WTC11 (cell line): ENCODE measurements at regions not wholly inside any gene's neighbourhood (a gene's known extent, or its start where the extent isn't known, plus 50 kb on each side); places are given as distances from the start of the nearest gene placed in this dataset.

Source experiments
- ATAC-seq: fragments of 200-7000 bp; cut with Tn5 transposase; 2 replicates; pipeline ENCODE4 v1.10.0; 2021; ENCODE audit warnings: mild to moderate bottlenecking, moderate library complexity
- CTCF ChIA-PET: fragments of 300-600 bp; sonication (Branson Sonifier 250); formaldehyde crosslinking; loops from one replicate; lab custom pipeline; 2021; ENCODE audit warnings: antibody characterized with exemption; lab: Charles Lee
- POLR2A ChIA-PET: fragments of 350-600 bp; sonication (Branson Sonifier 250); formaldehyde crosslinking; loops from one replicate; lab custom pipeline; 2021; ENCODE audit warnings: antibody characterized with exemption; lab: Charles Lee
- DNase-seq: peaks from one replicate; pipeline ENCODE4 v3.0.0; 2021; ENCODE audit warnings: low spot score
- H3K27ac Mint-ChIP-seq: 2 replicates; pipeline ENCODE4 v1.8.0; 2021; ENCODE audit warnings: mixed read lengths
- H3K27me3 Mint-ChIP-seq: 2 replicates; pipeline ENCODE4 v1.8.0; 2021; ENCODE audit warnings: low read depth, mild to moderate bottlenecking, moderate library complexity, mixed read lengths
- H3K36me3 Mint-ChIP-seq: 2 replicates; pipeline ENCODE4 v1.8.0; 2021; ENCODE audit warnings: mixed read lengths
- H3K4me1 Mint-ChIP-seq: 2 replicates; pipeline ENCODE4 v1.8.0; 2022; ENCODE audit warnings: mixed read lengths
- H3K4me3 Mint-ChIP-seq: 2 replicates; pipeline ENCODE4 v1.8.0; 2021; ENCODE audit warnings: mild to moderate bottlenecking, moderate library complexity, mixed read lengths
- H3K9me3 Mint-ChIP-seq: 2 replicates; pipeline ENCODE4 v1.8.0; 2021; ENCODE audit warnings: mixed read lengths
- AFF4 ChIP-seq: sonication (generic); formaldehyde crosslinking; IDR thresholded peaks from 2 replicates; pipeline ENCODE4 v1.8.1; 2023; ENCODE audit warnings: mild to moderate bottlenecking, missing genetic modification reagents, borderline replicate concordance
- AR ChIP-seq: fragments of 250-450 bp; sonication (Bioruptor Pico); IDR thresholded peaks from 2 replicates; pipeline ENCODE4 v1.9.0; 2021; ENCODE audit warnings: mild to moderate bottlenecking
- ATF3 ChIP-seq: sonication (generic); formaldehyde crosslinking; conservative IDR thresholded peaks from 2 replicates; pipeline ENCODE4 v1.8.1; 2022; ENCODE audit warnings: mild to moderate bottlenecking, missing genetic modification reagents
- CBFB ChIP-seq: sonication (generic); formaldehyde crosslinking; IDR thresholded peaks from 2 replicates; pipeline ENCODE4 v1.8.1; 2022; ENCODE audit warnings: mild to moderate bottlenecking, low read depth, missing genetic modification reagents
- CREB1 ChIP-seq: sonication (generic); formaldehyde crosslinking; IDR thresholded peaks from 2 replicates; pipeline ENCODE4 v1.8.0; 2023; ENCODE audit warnings: mild to moderate bottlenecking, missing genetic modification reagents
- CREM ChIP-seq: sonication (generic); formaldehyde crosslinking; IDR thresholded peaks from 2 replicates; pipeline ENCODE4 v1.8.1; 2022; ENCODE audit warnings: mild to moderate bottlenecking, missing genetic modification reagents, moderate library complexity
- ETV6 ChIP-seq: sonication (generic); formaldehyde crosslinking; IDR thresholded peaks from 2 replicates; pipeline ENCODE4 v1.8.1; 2022; ENCODE audit warnings: mild to moderate bottlenecking, missing genetic modification reagents
- JUN ChIP-seq: sonication (generic); formaldehyde crosslinking; IDR thresholded peaks from 2 replicates; pipeline ENCODE4 v1.8.0; 2023; ENCODE audit warnings: mild to moderate bottlenecking, missing genetic modification reagents
- KAT7 ChIP-seq: sonication (generic); formaldehyde crosslinking; IDR thresholded peaks from 2 replicates; pipeline ENCODE4 v1.8.1; 2023; ENCODE audit warnings: missing genetic modification reagents, mild to moderate bottlenecking, borderline replicate concordance
- MAX ChIP-seq: sonication (generic); formaldehyde crosslinking; IDR thresholded peaks from 2 replicates; pipeline ENCODE4 v1.8.0; 2022; ENCODE audit warnings: mild to moderate bottlenecking, missing genetic modification reagents
- MLX ChIP-seq: sonication (generic); formaldehyde crosslinking; IDR thresholded peaks from 2 replicates; pipeline ENCODE4 v1.8.1; 2023; ENCODE audit warnings: mild to moderate bottlenecking, missing genetic modification reagents, moderate library complexity
- NFATC4 ChIP-seq: fragments of 250-450 bp; sonication (Bioruptor Pico); IDR thresholded peaks from 2 replicates; pipeline ENCODE4 v1.9.0; 2021; ENCODE audit warnings: mild to moderate bottlenecking
- NR2C2 ChIP-seq: sonication (generic); formaldehyde crosslinking; IDR thresholded peaks from 2 replicates; pipeline ENCODE4 v1.8.0; 2022; ENCODE audit warnings: mild to moderate bottlenecking, missing genetic modification reagents
- RELA ChIP-seq: sonication (generic); formaldehyde crosslinking; IDR thresholded peaks from 2 replicates; pipeline ENCODE4 v1.8.1; 2022; ENCODE audit warnings: missing genetic modification reagents, mild to moderate bottlenecking, borderline replicate concordance
- SMAD4 ChIP-seq: sonication (generic); formaldehyde crosslinking; IDR thresholded peaks from 2 replicates; pipeline ENCODE4 v1.8.0; 2022; ENCODE audit warnings: mild to moderate bottlenecking, missing genetic modification reagents
- USF1 ChIP-seq: sonication (generic); formaldehyde crosslinking; IDR thresholded peaks from 2 replicates; pipeline ENCODE4 v1.8.0; 2022; ENCODE audit warnings: mild to moderate bottlenecking, missing genetic modification reagents
- ZNF263 ChIP-seq: sonication (generic); formaldehyde crosslinking; IDR thresholded peaks from 2 replicates; pipeline ENCODE4 v1.8.1; 2022; ENCODE audit warnings: low read depth, mild to moderate bottlenecking, moderate library complexity, missing genetic modification reagents
- ZNF281 ChIP-seq: sonication (generic); formaldehyde crosslinking; IDR thresholded peaks from 2 replicates; pipeline ENCODE4 v1.8.0; 2023; ENCODE audit warnings: mild to moderate bottlenecking, missing genetic modification reagents
- ZNF423 ChIP-seq: fragments of 250-450 bp; sonication (Bioruptor Pico); IDR thresholded peaks from 2 replicates; pipeline ENCODE4 v2.1.2; 2022; ENCODE audit warnings: mild to moderate bottlenecking, moderate library complexity
- ZSCAN18 ChIP-seq: fragments of 250-450 bp; sonication (Bioruptor Pico); IDR thresholded peaks from 2 replicates; pipeline ENCODE4 v2.1.2; 2022; ENCODE audit warnings: mild to moderate bottlenecking, moderate library complexity

- no peak for TF ChIP-seq AFF4 (CRISPR knock-in tag)
- TF ChIP-seq NR2C2 (CRISPR knock-in tag): no peak
- TF ChIP-seq AR (CRISPR knock-in tag): no peak
These were observed 655.0 kb downstream of the QKI start (continued) for GRCh38 chr6:164069350-164069990.

- POLR2A ChIA-PET: no interaction called here
- H3K36me3 Mint-ChIP-seq: no peaks in the 10 kb centered on the region
These were observed 654.0 kb downstream of the QKI start for GRCh38 chr6:164068527-164068926.

More at GRCh38 chr6:164068527-164068926, 654.0 kb downstream of the QKI start:
- Mint-ChIP-seq H3K9me3 (peaks cover 9% of the 10 kb centered on the region), H3K27me3 (no peaks in the 10 kb centered on the region), H3K4me3 (no peak overlapping the region), H3K27ac (no peak overlapping the region)
- CTCF ChIA-PET: no interaction called here
- DNase-seq: no peak
- no peak for TF ChIP-seq MLX (CRISPR knock-in tag)
- TF ChIP-seq CREB1 (CRISPR knock-in tag): no peak
- no peak for TF ChIP-seq ZNF263 (CRISPR knock-in tag)
- no peak for TF ChIP-seq JUN (CRISPR knock-in tag)
- no peak for TF ChIP-seq KAT7 (CRISPR knock-in tag)
- no peak for TF ChIP-seq ZNF423 (CRISPR knock-in tag)
- TF ChIP-seq ATF3 (CRISPR knock-in tag): no peak
- TF ChIP-seq NFATC4: no peak
- no peak for TF ChIP-seq USF1
- TF ChIP-seq RELA (CRISPR knock-in tag): no peak
- no peak for TF ChIP-seq ETV6
- TF ChIP-seq MAX: no peak
- no peak for TF ChIP-seq CBFB
- TF ChIP-seq ZNF281: no peak
- TF ChIP-seq ZSCAN18 (CRISPR knock-in tag): no peak
- TF ChIP-seq SMAD4 (CRISPR knock-in tag): no peak
- no peak for TF ChIP-seq CREM (CRISPR knock-in tag)
- TF ChIP-seq, all 79 proteins: peak for 0
- H3K4me1 Mint-ChIP-seq: no peaks in the 10 kb centered on the region
- ATAC-seq: no peak
